Fibroblast of skin of left quadriceps (primary cell): ENCODE measurements at regions not wholly inside any gene's neighbourhood (a gene's known extent, or its start where the extent isn't known, plus 50 kb on each side); places are given as distances from the start of the nearest gene placed in this dataset.
"Not testable (repeated sequence)": the region's sequence is repeated elsewhere in the genome, so short reads cannot be mapped to it uniquely, and the experiment has no call there.

Experiments
- DNase-seq, 2 experiments: peaks; one replicate each; pipeline ENCODE4 v3.0.0-alpha.2; 2013; ENCODE audit warnings: low read depth in 2 of 2

DNA sequence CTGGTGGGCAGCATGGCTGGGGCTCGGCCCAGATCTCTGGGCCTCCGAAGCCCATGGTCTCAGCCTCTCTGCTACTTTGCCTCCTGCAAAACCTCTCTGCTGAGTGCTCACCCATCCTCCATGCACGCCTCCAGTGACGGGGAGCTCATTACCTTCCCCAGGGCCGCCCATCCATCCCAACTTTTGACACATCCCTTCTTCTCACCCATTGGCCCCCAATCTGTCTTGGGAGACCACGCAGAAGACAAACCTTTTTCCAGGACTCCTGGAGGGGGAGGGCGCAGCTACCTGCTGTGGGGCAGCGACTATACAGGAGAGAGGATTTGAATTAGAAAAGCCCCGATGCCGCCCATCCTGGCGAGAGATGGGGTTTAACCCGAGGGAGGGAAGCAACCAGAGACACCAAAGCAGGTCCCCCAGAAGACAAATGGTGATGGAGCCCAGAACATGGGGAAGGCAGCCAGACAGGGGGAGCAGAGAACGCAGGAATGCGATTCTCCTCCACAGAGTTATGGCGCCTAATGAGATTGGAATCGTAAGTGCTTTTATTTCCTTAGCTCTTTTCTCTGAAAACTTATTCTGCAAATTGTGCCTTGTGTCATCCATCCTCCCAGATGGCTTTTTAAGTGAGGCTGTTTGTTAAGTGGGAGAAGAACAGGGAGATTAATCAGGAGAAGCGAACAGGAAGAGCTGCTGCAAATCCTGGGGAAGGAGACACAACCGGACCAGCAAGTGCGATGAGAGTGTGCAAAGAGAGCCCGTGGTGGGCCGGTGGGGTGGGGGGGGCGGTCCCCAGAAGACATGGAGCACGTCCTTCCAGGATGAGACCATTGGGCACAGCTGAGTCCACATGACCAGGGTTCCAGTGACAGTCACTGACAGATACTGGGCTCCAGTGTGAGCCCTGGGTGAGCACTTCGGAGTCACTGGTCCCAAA is 623.5 kb downstream of the MATN1 start:
- no peak for DNase-seq

DNA sequence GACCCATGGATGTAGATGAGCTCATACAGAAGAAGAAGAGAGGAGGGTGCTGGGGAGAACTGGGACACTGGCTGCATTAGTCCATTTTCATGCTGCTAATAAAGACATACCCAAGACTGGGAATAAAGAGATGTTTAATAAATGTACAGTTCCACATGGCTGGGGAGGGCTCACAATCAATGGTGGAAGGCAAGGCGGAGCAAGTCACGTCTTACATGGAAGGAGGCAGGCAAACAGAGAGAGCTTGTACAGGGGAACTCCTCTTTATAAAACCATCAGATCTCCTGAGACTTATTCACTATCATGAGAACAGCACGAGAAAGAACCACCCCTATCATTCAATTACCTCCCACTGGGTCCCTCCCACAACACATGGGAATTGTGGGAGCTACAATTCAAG is 625.5 kb downstream of the MATN1 start:
- DNase-seq = not testable (repeated sequence)

GRCh38 chr1:30095451-30096025 is 627.8 kb downstream of the MATN1 start:
- DNase-seq = no peak

DNA sequence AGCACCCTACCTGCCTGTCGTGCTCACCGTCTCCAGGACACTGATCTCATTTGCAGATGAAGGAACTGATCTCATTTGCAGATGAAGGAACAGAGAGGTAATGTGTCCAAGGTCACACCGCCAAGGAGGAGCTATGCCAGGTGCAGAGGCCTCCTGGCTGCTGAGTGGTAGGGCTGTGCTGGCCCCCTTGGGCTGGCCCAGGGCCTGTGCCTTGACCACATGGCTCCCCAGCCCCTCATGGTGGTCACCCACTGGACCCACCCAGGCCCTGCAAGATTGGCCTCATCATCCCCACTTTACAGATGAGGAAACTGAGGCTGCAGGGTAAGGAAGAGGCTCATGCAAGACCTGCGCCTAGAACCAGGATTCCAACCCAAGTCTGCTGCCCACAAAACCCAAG is 628.3 kb downstream of the MATN1 start:
- DNase-seq = no peak

- no peak for DNase-seq
Observed at GRCh38 chr1:30092051-30092858, 631.1 kb downstream of the MATN1 start.

DNA sequence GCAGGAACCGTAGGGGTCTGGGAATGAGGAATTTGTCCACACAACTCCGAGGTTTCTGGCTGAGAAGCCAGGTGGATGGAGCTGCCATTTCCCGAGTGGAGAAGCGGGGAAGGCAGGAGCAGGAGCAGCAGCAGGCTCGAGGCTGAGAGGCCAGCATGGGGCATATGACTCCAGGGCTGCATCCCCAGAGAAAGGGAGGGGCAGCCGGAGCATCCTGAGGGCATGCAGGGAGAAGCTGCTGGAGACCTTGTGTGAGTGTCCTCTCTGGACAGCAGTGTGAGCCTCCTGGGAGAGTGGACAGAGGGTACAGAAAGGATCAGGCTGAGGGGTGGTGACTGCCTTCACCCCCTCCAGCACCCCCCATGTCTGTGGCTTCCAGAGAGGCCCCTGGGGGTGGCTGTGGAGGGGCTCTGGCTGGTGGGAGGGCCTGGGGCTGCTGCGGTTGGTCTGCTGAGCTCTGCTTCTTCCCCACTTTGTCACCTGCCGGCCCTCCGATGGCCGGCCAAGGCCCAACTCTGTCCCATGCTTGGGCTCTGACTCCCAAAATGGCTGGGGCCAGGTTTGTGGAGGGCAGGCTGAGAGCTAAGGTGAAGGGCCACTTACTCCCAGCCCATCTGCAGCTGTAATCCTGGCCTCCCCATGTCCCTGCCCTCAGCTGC is 633.1 kb downstream of the MATN1 start:
- no peak for DNase-seq

DNA sequence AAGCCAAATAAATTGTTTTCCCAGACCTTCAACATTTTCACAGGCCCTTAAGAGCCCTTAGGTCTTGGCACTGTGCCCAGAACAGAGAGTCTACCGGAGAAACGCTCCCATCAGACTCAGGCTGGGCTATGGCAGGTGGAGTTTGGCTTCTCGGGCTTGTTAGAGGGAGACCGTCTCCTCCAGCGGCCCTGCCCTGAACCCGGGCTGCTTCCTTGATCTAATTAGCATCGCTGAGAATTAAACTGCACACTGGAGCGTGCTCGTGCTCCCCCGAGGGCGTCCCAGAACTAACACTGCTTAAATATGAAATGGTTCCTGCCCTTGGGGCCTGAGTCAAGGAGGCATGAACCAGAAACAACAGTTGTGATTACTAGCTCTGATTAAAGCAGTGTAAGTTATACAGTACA is 634.4 kb downstream of the MATN1 start:
- DNase-seq = no peak

DNA sequence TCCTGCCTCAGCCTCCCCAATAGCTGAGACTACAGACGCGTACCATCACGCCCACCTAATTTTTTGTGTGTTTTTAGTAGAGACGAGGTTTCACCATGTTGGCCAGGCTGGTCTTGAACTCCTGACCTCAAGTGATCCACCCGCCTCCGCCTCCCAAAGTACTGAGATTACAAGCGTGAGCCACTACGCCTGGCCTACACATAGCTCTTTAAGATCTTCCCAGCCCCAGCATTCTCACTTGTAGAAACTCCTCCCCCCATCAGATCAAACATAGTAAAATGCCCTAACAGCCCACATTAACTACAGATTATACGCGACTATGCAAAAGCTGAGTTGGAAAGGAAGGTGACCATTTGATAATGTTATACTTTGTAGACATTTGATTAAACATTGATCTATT is 634.8 kb downstream of the MATN1 start:
- DNase-seq = no peak

DNA sequence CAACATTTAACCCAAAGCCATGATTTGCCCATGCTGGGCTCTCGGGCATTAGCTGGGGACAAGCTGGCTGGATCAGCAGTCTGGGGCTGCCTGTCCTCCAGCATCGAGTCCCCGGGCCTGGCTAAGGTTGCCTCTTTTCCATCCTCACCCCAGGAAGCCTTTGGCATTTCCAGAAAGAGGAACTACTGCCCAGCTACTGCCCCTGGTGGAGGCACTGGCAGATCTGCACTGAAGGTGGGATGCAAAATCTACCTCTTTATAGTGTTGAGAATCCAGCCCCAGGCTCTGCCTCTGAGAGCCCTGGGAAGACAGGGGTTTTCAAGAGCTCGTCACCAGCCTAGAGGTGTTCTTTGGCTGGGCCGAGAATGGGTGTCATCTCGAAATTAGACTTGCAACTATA is 635.9 kb downstream of the MATN1 start:
- no peak for DNase-seq

- peak; percentile 38 to 46 for DNase-seq
Observed at GRCh38 chr1:30085811-30086770, 637.3 kb downstream of the MATN1 start.

GRCh38 chr1:30084909-30085571 is 638.3 kb downstream of the MATN1 start:
- DNase-seq = no peak

DNA sequence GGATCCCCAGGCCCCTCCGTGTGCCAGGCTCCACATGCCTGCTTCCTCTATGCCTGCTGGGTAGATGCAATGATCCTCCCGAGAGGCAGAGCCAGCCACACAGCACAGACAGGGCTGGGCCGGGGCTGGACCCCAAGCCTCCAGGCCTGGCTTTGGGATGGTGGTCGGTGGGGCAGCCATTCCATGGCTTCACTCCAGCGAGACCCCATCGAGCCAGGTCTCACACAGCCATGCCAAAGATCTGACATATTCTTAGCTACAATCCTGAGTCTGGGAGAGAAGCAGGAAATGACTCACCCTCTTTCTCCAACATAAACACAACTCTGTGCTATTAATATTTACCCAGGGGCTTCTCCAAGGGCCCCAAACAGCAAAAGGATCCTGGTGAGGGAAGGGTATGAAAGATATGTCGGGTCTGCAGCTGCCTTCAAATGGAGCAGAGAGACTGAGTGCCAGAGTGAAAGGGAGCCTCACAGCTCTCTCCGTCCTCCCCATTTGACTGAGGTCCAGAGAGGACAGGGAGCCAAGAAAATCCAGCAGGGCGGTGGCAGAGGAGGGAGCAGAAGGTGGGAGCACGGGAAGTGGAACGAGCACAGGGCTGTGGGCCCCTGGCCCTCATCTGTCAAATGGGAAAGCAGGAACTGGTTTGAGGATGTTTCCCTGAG is 639.5 kb downstream of the MATN1 start:
- DNase-seq = peak; percentile 64 to 65

GRCh38 chr1:30081379-30082102 is 641.8 kb downstream of the MATN1 start:
- DNase-seq = no peak

- DNase-seq = not testable (repeated sequence)
Observed at GRCh38 chr1:30075916-30076315, 647.5 kb downstream of the MATN1 start.

GRCh38 chr1:30068787-30069472 is 654.5 kb downstream of the MATN1 start:
- no peak for DNase-seq

DNA sequence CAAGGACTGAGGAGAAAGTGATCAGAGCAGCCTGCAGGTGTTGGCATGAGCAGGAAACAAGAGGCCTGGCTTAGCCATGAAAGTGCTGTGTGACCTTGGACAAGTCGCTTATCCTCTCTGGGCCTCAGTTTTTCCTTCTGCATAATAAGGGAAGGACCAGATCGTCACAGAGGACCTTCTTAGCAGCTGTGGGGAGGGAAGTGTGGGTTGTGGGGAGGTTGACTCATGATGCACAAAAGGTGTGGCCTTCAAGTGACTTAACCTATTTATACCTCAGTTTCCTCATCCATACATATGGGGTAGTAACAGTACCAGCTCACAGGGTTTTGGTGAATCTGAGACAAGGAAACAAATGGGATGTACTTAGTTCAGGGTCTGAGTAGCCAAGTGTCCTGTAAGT is 658.8 kb downstream of the MATN1 start:
- no peak for DNase-seq

- no peak for DNase-seq
Observed at GRCh38 chr1:30063621-30064280, 659.6 kb downstream of the MATN1 start.
